ENCODE measurements at regions not wholly inside any gene's neighbourhood (a gene's known extent, or its start where the extent isn't known, plus 50 kb on each side); places are given as distances from the start of the nearest gene placed in this dataset.

- TF ChIP-seq CTCF (IDR thresholded peaks at IDR 0.05) (no peak), EP300 (IDR thresholded peaks at IDR 0.05) (no peak), POLR2A (IDR thresholded peaks at IDR 0.05) (no peak)
- peak overlapping the region in 3 of 4 donors; percentile 75 to 85 (median 80) for H3K27ac ChIP-seq
- H3K27me3 ChIP-seq: no peaks in the 10 kb centered on the region
- no peaks in the 10 kb centered on the region for H3K9me3 ChIP-seq
- no peaks in the 10 kb centered on the region for H3K36me3 ChIP-seq
- no peak for DNase-seq (ENCODE audit: low spot score in 2 of 2)
- H3K4me1 ChIP-seq: peaks cover 0 to 88% (median 53%) of the 10 kb centered on the region in 4 donors
- H3K4me3 ChIP-seq: no peak overlapping the region
- 82 to 92% methylated on average over 7 of the region's 7 CpGs for WGBS, 2 donors
Observed at GRCh38 chr1:8118031-8118451, 91.9 kb upstream of the ERRFI1 start.

GRCh38 chr1:8116894-8117264 lies 90.8 kb upstream of the ERRFI1 start:
- DNase-seq (ENCODE audit: low spot score in 2 of 2): peak; percentile 61 to 84
- Histone ChIP-seq H3K4me1 (peaks cover 0 to 83% (median 45%) of the 10 kb centered on the region in 4 donors), H3K27me3 (no peaks in the 10 kb centered on the region), H3K27ac (peak overlapping the region in 3 of 4 donors; percentile 75 to 85 (median 80)), H3K9me3 (no peaks in the 10 kb centered on the region), H3K4me3 (no peak overlapping the region), H3K36me3 (no peaks in the 10 kb centered on the region)
- 10 to 23% methylated on average over 6 of the region's 6 CpGs for WGBS, 2 donors
- TF ChIP-seq EP300 (IDR thresholded peaks at IDR 0.05) (peak; percentile 49 to 92), CTCF (IDR thresholded peaks at IDR 0.05) (peak in 1 of 5 experiments; percentile 9), POLR2A (IDR thresholded peaks at IDR 0.05) (no peak)

DNA sequence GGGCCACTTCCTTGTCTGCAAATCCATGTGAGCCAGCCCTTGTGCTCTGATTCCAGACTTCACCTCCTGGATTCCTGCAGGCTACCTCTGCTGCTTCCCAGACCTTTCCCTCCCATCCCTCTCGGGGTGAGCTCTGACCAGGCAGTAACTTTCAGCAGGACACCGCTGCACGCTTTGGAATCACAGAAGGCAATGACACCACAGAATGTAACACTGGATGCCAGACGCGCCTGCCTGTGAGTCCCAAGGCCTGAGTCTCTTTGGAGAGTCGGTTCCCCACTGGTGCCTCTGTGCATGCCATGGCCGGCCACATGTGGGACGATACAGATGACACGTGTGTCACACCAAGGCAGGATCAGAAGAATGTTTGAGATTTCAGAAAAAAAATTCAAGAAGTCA lies 89.7 kb upstream of the ERRFI1 start:
- Histone ChIP-seq H3K4me3 (no peak overlapping the region), H3K27me3 (no peaks in the 10 kb centered on the region), H3K4me1 (peaks cover 0 to 72% (median 38%) of the 10 kb centered on the region in 4 donors), H3K9me3 (no peaks in the 10 kb centered on the region), H3K36me3 (no peaks in the 10 kb centered on the region), H3K27ac (peak overlapping the region in 3 of 4 donors; percentile 75 to 85 (median 80))
- 96 to 97% methylated on average over 9 of the region's 9 CpGs for WGBS, 2 donors
- no peak for DNase-seq (ENCODE audit: low spot score in 2 of 2)
- TF ChIP-seq CTCF (IDR thresholded peaks at IDR 0.05): no peak
- TF ChIP-seq POLR2A (IDR thresholded peaks at IDR 0.05): no peak
- no peak for TF ChIP-seq EP300 (IDR thresholded peaks at IDR 0.05)

GRCh38 chr1:8115031-8115768 lies 89.1 kb upstream of the ERRFI1 start:
- Histone ChIP-seq H3K36me3 (no peaks in the 10 kb centered on the region), H3K9me3 (peaks cover 0 to 4% (median 0%) of the 10 kb centered on the region in 4 donors), H3K27ac (peak overlapping the region; percentile 16 to 85 (median 78)), H3K4me1 (peaks cover 0 to 66% (median 33%) of the 10 kb centered on the region in 4 donors), H3K27me3 (no peaks in the 10 kb centered on the region), H3K4me3 (no peak overlapping the region)
- no peak for TF ChIP-seq POLR2A (IDR thresholded peaks at IDR 0.05)
- TF ChIP-seq EP300 (IDR thresholded peaks at IDR 0.05): no peak
- no peak for DNase-seq (ENCODE audit: low spot score in 2 of 2)
- WGBS, 2 donors: 95% methylated on average over 10 of the region's 10 CpGs

DNA sequence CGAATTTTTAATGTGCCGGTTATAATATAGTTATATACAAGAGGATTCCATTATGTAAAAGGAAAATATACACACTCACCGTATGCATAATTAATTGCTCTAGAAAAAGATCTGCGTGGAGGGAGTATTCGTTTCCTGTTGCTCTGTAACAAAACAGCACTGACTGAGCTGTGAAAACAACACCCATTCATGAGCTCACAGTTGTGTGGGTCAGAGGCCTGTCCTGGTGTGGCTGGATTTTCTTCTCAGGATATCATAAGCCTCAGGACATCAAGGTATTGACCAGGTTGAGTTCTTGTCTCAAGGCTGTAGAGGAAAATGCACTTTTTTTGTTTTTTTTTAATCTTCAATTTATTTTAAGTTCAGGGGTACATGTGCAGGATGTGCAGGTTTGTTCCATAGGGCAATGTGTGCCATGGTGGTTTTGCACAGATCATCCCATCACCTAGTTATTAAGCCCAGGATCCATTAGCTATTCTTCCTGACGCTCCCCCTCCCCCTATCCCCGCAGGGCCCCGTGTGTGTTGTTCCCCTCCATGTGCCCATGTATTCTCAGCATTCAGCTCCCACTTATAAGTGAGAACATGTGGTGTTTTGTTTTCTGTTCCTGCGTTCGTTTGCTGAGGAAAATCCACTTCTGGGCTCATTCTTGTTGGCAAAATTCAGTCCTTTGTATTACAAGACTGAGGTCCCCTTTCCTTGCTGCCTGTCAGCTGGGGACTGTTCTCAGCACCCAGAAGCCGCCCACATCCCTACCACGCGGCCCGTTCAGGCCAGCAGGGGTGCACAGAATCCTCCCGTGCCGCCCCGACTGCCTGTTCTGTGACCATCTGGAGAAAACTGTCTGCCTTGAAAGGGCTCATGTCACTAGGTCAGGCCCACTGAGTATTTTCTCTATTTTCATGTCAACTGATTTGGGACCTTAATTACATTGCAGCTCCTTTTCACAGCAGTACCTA lies 87.4 kb upstream of the ERRFI1 start:
- no peaks in the 10 kb centered on the region for H3K36me3 ChIP-seq
- H3K4me1 ChIP-seq: peaks cover 0 to 53% (median 29%) of the 10 kb centered on the region in 4 donors
- TF ChIP-seq EP300 (IDR thresholded peaks at IDR 0.05) (peak in 1 of 2 donors; percentile 48), CTCF (IDR thresholded peaks at IDR 0.05) (peak in 3 of 5 experiments; percentile 8 to 26 (median 25)), POLR2A (IDR thresholded peaks at IDR 0.05) (no peak)
- DNase-seq (ENCODE audit: low spot score in 2 of 2): no peak
- 40 to 42% methylated on average over 14 to 17 of the region's 17 CpGs for WGBS, 2 donors
- H3K27ac ChIP-seq: peak overlapping the region in 3 of 4 donors; percentile 63 to 76 (median 65)
- H3K27me3 ChIP-seq: no peaks in the 10 kb centered on the region
- no peak overlapping the region for H3K4me3 ChIP-seq
- H3K9me3 ChIP-seq: peaks cover 0 to 7% (median 0%) of the 10 kb centered on the region in 4 donors

Measured in tibial nerve (tissue), 4 donors.